HepG2 (cell line): ENCODE measurements at regions not wholly inside any gene's neighbourhood (a gene's known extent, or its start where the extent isn't known, plus 50 kb on each side); places are given as distances from the start of the nearest gene placed in this dataset.
"Not testable (repeated sequence)": the region's sequence is repeated elsewhere in the genome, so short reads cannot be mapped to it uniquely, and the experiment has no call there.

Source experiments
- ESRRA ChIP-seq: sonication (generic); formaldehyde crosslinking; IDR thresholded peaks from 2 replicates; pipeline ENCODE4 v1.5.1; 2020; ENCODE audit warnings: mild to moderate bottlenecking, low read depth, missing genetic modification reagents
- NONO ChIP-seq, 2 experiments: fragments of 450-650 bp in 1 of 2; sonication (generic) in 1 of 2; formaldehyde crosslinking in 1 of 2; IDR thresholded peaks in 1 of 2; conservative IDR thresholded peaks in 1 of 2; 2 replicates each; pipeline versions ENCODE4 v1.6.1 to v1.8.0; 2017 to 2022; ENCODE audit warnings: mild to moderate bottlenecking in 1 of 2, missing genetic modification reagents in 1 of 2, moderate library complexity in 1 of 2
- ZNF547 ChIP-seq: sonication (generic); formaldehyde crosslinking; IDR thresholded peaks from 2 replicates; pipeline ENCODE4 v1.5.1; 2020; ENCODE audit warnings: mild to moderate bottlenecking, missing genetic modification reagents

- TF ChIP-seq ZNF547 (CRISPR knock-in tag); NONO (IDR thresholded peaks at IDR 0.05); NONO (CRISPR knock-in tag; conservative IDR thresholded peaks at IDR 0.05); ESRRA (CRISPR knock-in tag): not testable (repeated sequence)
Observed at GRCh38 chr1:145505663-145506647, 80.6 kb upstream of the NBPF20 start.
